GM12878 (cell line): ENCODE measurements at regions not wholly inside any gene's neighbourhood (a gene's known extent, or its start where the extent isn't known, plus 50 kb on each side); places are given as distances from the start of the nearest gene placed in this dataset.

Experiments
- CEBPZ ChIP-seq: fragments of 150-350 bp; IDR thresholded peaks from 2 replicates; pipeline ENCODE4 v1.6.1; 2016; ENCODE audit warnings: low read depth, low read length
- CUX1 ChIP-seq: IDR thresholded peaks from 2 replicates; pipeline ENCODE4 v1.6.1; 2012; ENCODE audit warnings: improper control_type of control experiment, low read depth, low read length; ENCODE audit not compliant: insufficient replicate concordance
- EP300 ChIP-seq, 2 experiments: fragments of 150-350 bp in 1 of 2; IDR thresholded peaks; 2 replicates each; pipeline ENCODE4 v1.6.1; 2011 to 2012; ENCODE audit warnings: low read depth in 2 of 2, low read length in 2 of 2, borderline replicate concordance in 1 of 2, improper control_type of control experiment in 1 of 2, inconsistent platforms in 1 of 2; ENCODE audit not compliant: control insufficient read depth in 1 of 2

GRCh38 chr16:80018466-80018865, 417.9 kb upstream of the MAF start (continued):
- no peak for TF ChIP-seq CUX1
- no peak for TF ChIP-seq CEBPZ
- TF ChIP-seq EP300 (IDR thresholded peaks at IDR 0.05; ENCODE audit: borderline replicate concordance in 1 of 2, control insufficient read depth in 1 of 2, low read depth in 2 of 2, low read length in 2 of 2) = no peak
